GM12873 (cell line): ENCODE measurements at regions not wholly inside any gene's neighbourhood (a gene's known extent, or its start where the extent isn't known, plus 50 kb on each side); places are given as distances from the start of the nearest gene placed in this dataset.

Source experiments
- CTCF ChIP-seq: IDR thresholded peaks from 2 replicates; pipeline ENCODE4 v1.5.1; 2012; ENCODE audit warnings: low read depth, mild to moderate bottlenecking, moderate library complexity, low read length, control low read depth; ENCODE audit not compliant: insufficient read depth; ENCODE audit errors: missing control alignments

- TF ChIP-seq CTCF, result no peak
These were observed 189.4 kb downstream of the IRX2 start for GRCh38 chr5:2562036-2562435.

- TF ChIP-seq CTCF, result no peak
These were observed 191.0 kb downstream of the IRX2 start for GRCh38 chr5:2560435-2560834.

- TF ChIP-seq CTCF, result no peak
These were observed 194.0 kb downstream of the IRX2 start for GRCh38 chr5:2557435-2557834.

GRCh38 chr5:2556375-2556966, 195.0 kb downstream of the IRX2 start:
- no peak for TF ChIP-seq CTCF

- no peak for TF ChIP-seq CTCF
These were observed 197.9 kb downstream of the IRX2 start for GRCh38 chr5:2553611-2554010.

- no peak for TF ChIP-seq CTCF
These were observed 201.0 kb downstream of the IRX2 start for GRCh38 chr5:2550509-2550908.

- no peak for TF ChIP-seq CTCF
These were observed 201.6 kb downstream of the IRX2 start for GRCh38 chr5:2549900-2550299.
